ENCODE measurements at regions not wholly inside any gene's neighbourhood (a gene's known extent, or its start where the extent isn't known, plus 50 kb on each side); places are given as distances from the start of the nearest gene placed in this dataset.

- H3K36me3 ChIP-seq (ENCODE audit: insufficient read depth, low read length): no peaks in the 10 kb centered on the region
- H3K79me2 ChIP-seq (replicated peaks; ENCODE audit: insufficient read depth, low read length): no peaks in the 10 kb centered on the region
- TF ChIP-seq POLR2AphosphoS5 (IDR thresholded peaks at IDR 0.05) (no peak), REST (IDR thresholded peaks at IDR 0.05; ENCODE audit: borderline replicate concordance) (no peak), RAD21 (conservative IDR thresholded peaks at IDR 0.05) (no peak), SMC3 (conservative IDR thresholded peaks at IDR 0.05; ENCODE audit: poor library complexity) (no peak), EZH2 (IDR thresholded peaks at IDR 0.05; ENCODE audit: borderline replicate concordance, insufficient read depth, low read length, poor library complexity, severe bottlenecking) (no peak), EP300 (conservative IDR thresholded peaks at IDR 0.05; ENCODE audit: poor library complexity, severe bottlenecking) (no peak), MXI1 (conservative IDR thresholded peaks at IDR 0.05; ENCODE audit: poor library complexity, severe bottlenecking) (no peak), TAF1 (IDR thresholded peaks at IDR 0.05; ENCODE audit: low read depth) (no peak), CTCF (IDR thresholded peaks at IDR 0.05; ENCODE audit: poor library complexity, severe bottlenecking) (no peak)
- H3K9me2 ChIP-seq (ENCODE audit: insufficient read depth, low read length): no peaks in the 10 kb centered on the region
- no peaks in the 10 kb centered on the region for H3K9me3 ChIP-seq (ENCODE audit: low read length)
- H3K9ac ChIP-seq (ENCODE audit: low read length): no peak overlapping the region
- H2AFZ ChIP-seq (ENCODE audit: low read depth, low read length): no peak overlapping the region
- H3K4me3 ChIP-seq (ENCODE audit: low read length): no peak overlapping the region
- H4K20me1 ChIP-seq (ENCODE audit: insufficient read depth): no peaks in the 10 kb centered on the region
- no peak overlapping the region for H3K27ac ChIP-seq (ENCODE audit: low read length)
- H3F3A ChIP-seq (ENCODE audit: insufficient read depth, low read length, poor library complexity, severe bottlenecking): no peaks in the 10 kb centered on the region
- H3K27me3 ChIP-seq (ENCODE audit: insufficient read depth, low read depth, low read length): no peaks in the 10 kb centered on the region
- no peak overlapping the region for H3K4me2 ChIP-seq (ENCODE audit: low read length)
Measured at GRCh38 chr4:183830438-183830985, 74.6 kb upstream of the STOX2 start.

- Histone ChIP-seq H3K4me2 (ENCODE audit: low read length) (no peak overlapping the region), H3K36me3 (ENCODE audit: insufficient read depth, low read length) (no peaks in the 10 kb centered on the region), H3K9me2 (ENCODE audit: insufficient read depth, low read length) (no peaks in the 10 kb centered on the region)
Measured at GRCh38 chr4:183831026-183831446, 74.1 kb upstream of the STOX2 start.

More at GRCh38 chr4:183831026-183831446, 74.1 kb upstream of the STOX2 start:
- no peaks in the 10 kb centered on the region for H3F3A ChIP-seq (ENCODE audit: insufficient read depth, low read length, poor library complexity, severe bottlenecking)
- no peak overlapping the region for H3K4me3 ChIP-seq (ENCODE audit: low read length)
- H2AFZ ChIP-seq (ENCODE audit: low read depth, low read length): no peak overlapping the region
- no peaks in the 10 kb centered on the region for H3K27me3 ChIP-seq (ENCODE audit: insufficient read depth, low read depth, low read length)
- no peaks in the 10 kb centered on the region for H3K9me3 ChIP-seq (ENCODE audit: low read length)
- TF ChIP-seq REST (IDR thresholded peaks at IDR 0.05; ENCODE audit: borderline replicate concordance) (no peak), SMC3 (conservative IDR thresholded peaks at IDR 0.05; ENCODE audit: poor library complexity) (no peak), EP300 (conservative IDR thresholded peaks at IDR 0.05; ENCODE audit: poor library complexity, severe bottlenecking) (no peak), EZH2 (IDR thresholded peaks at IDR 0.05; ENCODE audit: borderline replicate concordance, insufficient read depth, low read length, poor library complexity, severe bottlenecking) (no peak), TAF1 (IDR thresholded peaks at IDR 0.05; ENCODE audit: low read depth) (no peak)
- no peak overlapping the region for H3K9ac ChIP-seq (ENCODE audit: low read length)
- no peak overlapping the region for H3K27ac ChIP-seq (ENCODE audit: low read length)
- H3K79me2 ChIP-seq (replicated peaks; ENCODE audit: insufficient read depth, low read length): no peaks in the 10 kb centered on the region
- H4K20me1 ChIP-seq (ENCODE audit: insufficient read depth): no peaks in the 10 kb centered on the region

Measured in neural cell (in vitro differentiated cells).